Lower leg skin (tissue), 3 donors: ENCODE measurements at regions not wholly inside any gene's neighbourhood (a gene's known extent, or its start where the extent isn't known, plus 50 kb on each side); places are given as distances from the start of the nearest gene placed in this dataset.

Source experiments
- CTCF ChIP-seq, 3 donors: fragments of 450-650 bp; IDR thresholded peaks; one replicate each; pipeline ENCODE4 v1.5.1; 2016; ENCODE audit warnings: antibody characterized with exemption in 3 of 3, mild to moderate bottlenecking in 3 of 3, moderate library complexity in 2 of 3
- POLR2A ChIP-seq, 2 donors: fragments of 450-650 bp; IDR thresholded peaks; one replicate each; pipeline ENCODE4 v1.6.1; 2016 to 2017; ENCODE audit warnings: antibody characterized with exemption in 2 of 2, mild to moderate bottlenecking in 1 of 2, moderate library complexity in 1 of 2

- TF ChIP-seq CTCF (IDR thresholded peaks at IDR 0.05) (no peak), POLR2A (IDR thresholded peaks at IDR 0.05) (no peak)
Observed at GRCh38 chr5:13249854-13250253, 694.6 kb downstream of the DNAH5 start.
